ENCODE measurements at regions not wholly inside any gene's neighbourhood (a gene's known extent, or its start where the extent isn't known, plus 50 kb on each side); places are given as distances from the start of the nearest gene placed in this dataset.

DNA sequence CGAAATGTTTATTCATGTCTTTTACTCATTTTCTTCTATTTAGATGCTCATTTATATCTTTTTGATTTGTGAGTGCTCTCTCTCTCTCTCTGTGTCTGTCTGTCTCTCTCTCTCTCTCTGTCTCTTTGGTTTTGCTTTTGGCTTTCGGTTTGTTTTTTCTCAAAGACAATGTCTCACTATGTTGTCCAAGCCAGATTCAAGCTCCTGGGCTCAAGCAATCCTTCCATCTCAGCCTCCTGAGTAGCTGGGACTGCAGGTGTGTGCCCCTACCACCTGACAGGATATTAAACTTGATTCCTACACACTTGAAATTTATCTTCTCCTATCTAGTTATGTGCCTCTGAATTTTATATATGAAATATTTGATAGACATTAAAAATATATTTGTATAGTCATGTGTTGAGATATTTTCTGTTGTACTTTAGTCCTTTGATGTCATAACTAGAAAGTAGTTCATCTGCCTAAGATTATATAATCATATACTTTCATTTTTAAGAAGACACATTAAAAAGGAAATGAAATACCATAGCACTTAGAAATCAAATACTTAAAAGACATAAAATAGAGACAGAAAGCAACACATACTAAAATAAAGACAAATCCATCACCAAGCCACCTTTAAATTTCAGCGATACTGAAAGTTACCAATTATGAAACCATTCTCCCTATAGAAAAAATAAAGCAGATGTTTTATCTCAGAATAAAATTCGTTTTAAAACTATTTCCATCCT lies 68.1 kb upstream of the SFMBT2 start:
- DNase-seq (ENCODE audit: low read depth), result no peak

DNA sequence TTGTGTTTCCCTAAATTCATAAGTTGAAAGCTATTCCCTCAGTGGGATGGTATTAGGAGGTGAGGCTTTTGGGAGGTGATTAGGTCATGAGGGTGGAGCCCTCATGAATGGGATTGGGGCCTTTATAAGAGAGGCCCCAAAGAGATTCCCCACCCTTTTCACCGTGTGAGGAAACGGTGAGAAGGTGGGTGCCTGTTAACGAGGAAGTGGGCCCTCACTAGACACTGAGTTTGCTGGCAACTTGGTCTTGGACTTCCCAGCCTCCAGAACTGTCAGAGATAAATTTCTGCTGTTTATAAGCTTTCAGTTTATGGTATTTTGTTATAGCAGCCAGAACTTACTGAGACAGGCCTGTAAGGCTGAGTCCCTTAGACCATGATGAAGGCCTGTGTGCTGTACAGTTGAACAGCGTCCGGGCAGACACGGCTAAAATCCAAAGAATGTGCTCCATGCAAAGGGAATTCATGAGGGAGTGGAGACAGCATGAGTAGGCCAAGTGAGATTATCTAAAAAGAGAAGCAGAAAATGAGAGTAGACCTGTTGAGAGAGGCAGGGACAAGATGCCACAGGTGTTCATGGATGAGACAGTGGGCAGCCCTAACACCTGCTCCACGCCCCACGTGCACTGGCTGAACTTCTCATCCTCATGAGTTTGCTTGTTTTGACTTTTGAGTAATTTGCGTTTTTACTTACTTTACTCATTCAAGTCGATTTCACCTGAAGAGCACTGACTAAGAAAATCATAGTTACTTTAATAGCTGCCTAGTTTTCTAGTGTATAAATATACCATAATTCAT lies 66.9 kb upstream of the SFMBT2 start:
- no peak for DNase-seq (ENCODE audit: low read depth)

DNA sequence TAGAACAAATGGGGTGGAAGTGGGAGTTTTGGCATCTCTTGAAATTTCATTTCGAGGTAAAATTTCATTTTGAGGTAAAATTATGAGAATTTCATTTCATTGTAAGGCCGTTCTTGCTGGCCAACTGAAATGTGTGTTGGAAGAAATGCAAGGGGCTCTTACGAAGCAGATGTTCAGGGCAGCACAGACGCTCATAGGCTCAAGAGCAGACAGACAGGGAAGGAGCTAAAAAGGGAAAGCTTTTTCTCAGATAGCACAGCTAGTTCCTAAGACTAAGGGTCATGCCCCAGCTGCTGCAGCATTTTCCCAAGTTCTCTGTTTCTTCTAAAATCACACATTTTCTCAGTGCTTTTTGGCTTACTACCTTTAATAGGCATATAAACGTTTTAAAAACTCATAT lies 65.1 kb upstream of the SFMBT2 start:
- no peak for DNase-seq (ENCODE audit: low read depth)

DNA sequence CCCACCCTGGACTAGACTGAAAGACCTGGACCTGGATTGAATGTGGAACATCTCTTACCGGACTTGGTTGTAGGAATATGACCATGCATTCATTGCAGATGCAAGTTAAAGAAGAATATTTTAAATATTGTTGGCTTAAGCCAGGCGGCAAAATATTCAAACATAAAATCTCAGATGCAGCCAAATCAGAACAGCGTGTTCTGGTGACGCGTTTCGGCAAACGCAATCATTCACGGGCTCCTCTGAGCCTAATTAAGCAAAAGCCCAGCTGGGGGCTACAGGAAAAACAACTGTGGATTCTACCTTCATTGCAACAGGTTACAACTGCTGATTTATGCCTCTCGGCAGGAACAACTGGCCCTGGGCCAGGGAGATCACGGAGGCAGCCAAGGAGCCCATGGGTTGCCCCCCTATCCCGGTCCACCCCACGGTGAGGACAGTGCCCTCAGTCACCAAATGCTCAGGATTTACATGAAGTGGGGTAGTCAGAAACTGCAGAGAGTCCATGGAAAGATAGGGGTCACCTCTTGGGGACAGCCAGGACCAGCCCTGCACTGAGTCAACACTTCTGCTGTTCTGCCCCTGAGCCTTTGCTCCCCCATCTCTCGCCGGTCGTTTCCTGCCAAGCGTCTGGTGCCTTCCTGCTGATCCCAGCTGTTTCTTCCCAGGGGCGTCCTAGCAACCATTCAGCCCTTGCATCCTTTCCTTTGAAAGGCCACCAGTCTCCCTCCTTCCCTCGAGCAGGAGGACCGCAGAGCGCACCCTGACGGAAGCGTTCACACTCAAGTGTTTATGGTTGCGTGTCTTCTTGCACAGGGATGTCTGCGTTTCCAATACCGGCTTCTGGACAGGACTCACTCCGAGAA lies 64.4 kb upstream of the SFMBT2 start:
- no peak for DNase-seq (ENCODE audit: low read depth)

DNA sequence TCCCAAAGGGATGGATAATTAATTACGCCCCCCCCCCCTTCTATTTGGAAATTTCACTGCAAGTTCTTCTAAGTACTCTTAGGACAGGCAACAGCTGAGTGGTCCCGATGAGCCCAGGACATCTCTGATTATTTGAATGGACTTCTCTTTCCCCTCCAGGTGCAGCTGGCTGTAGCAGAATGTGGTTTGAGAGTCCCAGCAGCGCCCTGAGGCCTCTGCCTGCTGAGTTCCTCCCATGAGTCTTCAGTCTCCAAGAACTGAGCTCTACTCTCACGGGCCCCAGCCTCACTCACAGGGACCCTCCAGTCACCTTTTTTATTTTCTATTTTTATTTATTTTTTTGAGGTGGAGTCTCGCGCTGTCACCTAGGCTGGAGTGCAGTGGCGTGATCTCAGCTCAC lies 63.6 kb upstream of the SFMBT2 start:
- no peak for DNase-seq (ENCODE audit: low read depth)

DNA sequence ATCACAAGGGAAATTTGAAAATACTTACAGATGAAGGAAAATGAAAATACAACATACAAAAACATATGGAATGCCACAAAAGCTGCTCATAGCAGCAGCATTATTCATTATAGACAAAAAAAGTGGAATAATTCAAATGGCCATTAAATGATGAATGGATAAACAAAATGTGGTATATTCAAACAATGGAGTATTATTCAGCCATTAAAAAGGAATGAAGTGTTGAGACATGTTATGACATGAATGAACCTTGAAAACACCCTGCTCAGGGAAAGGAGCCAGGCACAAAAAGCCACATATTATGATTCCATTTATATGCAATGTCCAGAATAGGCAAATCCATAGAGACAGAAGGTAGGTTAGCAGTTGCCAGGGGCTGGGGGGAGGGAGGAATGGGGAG lies 62.6 kb upstream of the SFMBT2 start:
- no peak for DNase-seq (ENCODE audit: low read depth)

DNA sequence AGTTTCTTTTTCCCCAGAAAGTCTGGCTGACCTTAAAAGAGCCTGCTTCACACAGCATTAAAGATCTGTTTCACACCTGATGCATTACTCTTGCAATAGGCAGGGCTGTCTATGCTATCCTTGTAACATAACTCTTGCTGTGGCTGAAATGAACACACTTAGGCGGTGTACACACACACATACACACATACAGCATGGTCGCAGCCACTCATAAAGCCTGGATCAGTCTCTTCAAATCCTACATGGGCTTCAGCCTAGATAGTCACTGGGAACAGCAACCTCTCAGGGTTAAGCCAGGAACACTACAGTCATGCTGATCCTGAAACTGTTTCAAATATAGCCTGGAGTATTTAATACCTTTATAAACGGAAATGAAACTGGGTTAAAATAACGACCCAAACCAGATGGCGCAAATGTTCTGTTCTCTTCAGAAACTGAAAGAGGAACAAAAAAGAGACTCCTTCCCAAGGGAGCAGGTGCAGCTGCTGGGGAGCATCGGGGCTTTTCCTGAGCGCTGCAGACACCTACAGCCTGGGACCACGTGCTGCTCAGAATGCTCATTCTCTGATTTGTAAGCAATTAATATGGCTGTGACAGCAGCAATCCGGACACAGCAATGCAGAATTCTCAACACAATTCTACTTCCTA lies 61.0 kb upstream of the SFMBT2 start:
- DNase-seq (ENCODE audit: low read depth), result no peak

DNA sequence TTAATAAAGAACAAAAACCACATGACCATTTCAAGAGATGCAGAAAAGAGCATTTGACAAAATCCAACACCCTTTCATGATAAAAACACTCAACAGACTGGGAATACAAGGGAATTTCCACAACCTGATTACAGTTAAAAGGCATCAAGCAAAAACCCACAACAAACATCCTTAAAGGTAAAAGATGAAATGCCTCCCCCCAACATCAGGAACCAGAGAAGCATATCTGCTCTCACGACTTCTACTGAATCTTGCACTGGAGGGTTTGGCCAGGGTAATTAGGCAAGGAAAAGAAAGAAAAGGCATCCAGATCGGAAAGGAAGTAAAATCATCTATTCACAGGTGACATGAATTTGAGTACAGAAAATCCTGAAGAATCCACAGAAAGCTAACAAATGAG lies 59.5 kb upstream of the SFMBT2 start:
- no peak for DNase-seq (ENCODE audit: low read depth)

DNA sequence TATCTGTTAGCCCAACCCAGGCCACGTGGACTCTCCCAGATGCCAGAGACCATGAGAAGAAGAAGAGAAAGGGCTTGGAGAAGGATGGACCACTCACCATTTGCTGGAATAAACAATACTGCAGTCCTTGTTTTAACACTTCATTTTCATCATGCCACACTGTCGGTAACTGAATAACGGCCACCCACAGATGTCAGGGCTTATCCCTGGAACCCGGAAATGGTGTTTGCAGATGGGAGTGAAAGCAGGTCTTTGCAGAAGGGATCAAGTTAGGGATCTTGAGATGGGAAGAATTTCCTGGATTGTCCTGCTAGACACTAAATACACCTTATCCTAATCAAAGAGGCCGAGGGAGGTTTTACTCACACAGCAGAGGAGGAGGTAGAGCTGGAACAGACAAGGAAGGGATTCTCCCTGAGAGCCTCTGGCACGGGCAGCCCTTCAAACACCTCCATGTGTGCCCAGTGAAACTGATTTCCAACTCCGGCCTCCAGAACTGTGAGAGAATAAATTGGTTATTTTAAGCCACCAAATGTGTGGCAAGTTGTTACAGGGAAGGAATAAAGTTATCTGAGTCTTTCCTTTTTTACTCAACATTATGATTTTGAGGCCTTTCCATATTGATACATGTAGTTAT lies 56.3 kb upstream of the SFMBT2 start:
- DNase-seq (ENCODE audit: low read depth), result no peak

DNA sequence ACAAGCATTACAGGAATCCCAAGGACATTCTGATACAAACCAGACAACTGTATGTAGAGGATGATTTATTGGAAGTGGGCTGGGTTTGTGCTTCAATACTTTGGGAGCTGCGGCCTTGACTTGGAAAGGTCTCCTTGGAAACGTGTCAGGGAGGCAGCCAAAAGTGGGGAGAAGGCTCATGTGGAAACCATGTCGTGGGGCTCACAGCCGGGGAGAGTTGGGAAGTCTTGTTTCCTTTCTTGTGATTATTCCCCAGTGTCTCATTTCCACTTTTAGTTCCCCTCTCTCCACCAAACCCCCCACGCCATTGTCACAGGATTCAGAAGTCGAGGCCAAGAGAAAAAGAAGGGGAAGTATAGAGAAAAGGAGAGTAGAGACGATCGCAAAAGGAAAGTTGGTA lies 53.9 kb upstream of the SFMBT2 start:
- no peak for DNase-seq (ENCODE audit: low read depth)

Data from stimulated activated CD8-positive, alpha-beta memory T cell treated with anti-CD3 and anti-CD28 coated beads, Interleukin-12 subunit alpha, Interleukin-12 subunit beta, amount 100 ng/mL, for 4 hours (primary cell).